ENCODE measurements at regions not wholly inside any gene's neighbourhood (a gene's known extent, or its start where the extent isn't known, plus 50 kb on each side); places are given as distances from the start of the nearest gene placed in this dataset.

GRCh38 chr2:66382091-66382490 lies 52.8 kb upstream of the MEIS1 start:
- WGBS: no CpG with 5 or more reads among the region's 1 CpG
- H3K27ac ChIP-seq (ENCODE audit: low read depth, low read length): no peak overlapping the region
- no peaks in the 10 kb centered on the region for H3K27me3 ChIP-seq (ENCODE audit: insufficient read depth, low read length)
- H3K4me1 ChIP-seq (ENCODE audit: insufficient read depth, low read length): no peaks in the 10 kb centered on the region
- H3K4me3 ChIP-seq (ENCODE audit: low read length): no peak overlapping the region
- H3K9me3 ChIP-seq (ENCODE audit: insufficient read depth, low read depth, low read length): no peaks in the 10 kb centered on the region
- no peaks in the 10 kb centered on the region for H3K36me3 ChIP-seq (ENCODE audit: insufficient read depth, low read length)
- no peak overlapping the region for H3K9ac ChIP-seq (ENCODE audit: low read depth, low read length)

GRCh38 chr2:66379473-66379872 lies 55.5 kb upstream of the MEIS1 start:
- Histone ChIP-seq H3K27me3 (ENCODE audit: insufficient read depth, low read length) (no peaks in the 10 kb centered on the region), H3K4me3 (ENCODE audit: low read length) (no peak overlapping the region), H3K27ac (ENCODE audit: low read depth, low read length) (no peak overlapping the region), H3K9me3 (ENCODE audit: insufficient read depth, low read depth, low read length) (no peaks in the 10 kb centered on the region), H3K36me3 (ENCODE audit: insufficient read depth, low read length) (no peaks in the 10 kb centered on the region), H3K4me1 (ENCODE audit: insufficient read depth, low read length) (peaks cover 6% of the 10 kb centered on the region; the same call in 1 of the 2 replicates), H3K9ac (ENCODE audit: low read depth, low read length) (no peak overlapping the region)

GRCh38 chr2:66377832-66378231 lies 57.1 kb upstream of the MEIS1 start:
- no peaks in the 10 kb centered on the region for H3K27me3 ChIP-seq (ENCODE audit: insufficient read depth, low read length)
- no peak overlapping the region for H3K4me3 ChIP-seq (ENCODE audit: low read length)
- WGBS: 93% methylated on average over 6 of the region's 6 CpGs
- H3K27ac ChIP-seq (ENCODE audit: low read depth, low read length): no peak overlapping the region
- H3K9me3 ChIP-seq (ENCODE audit: insufficient read depth, low read depth, low read length): no peaks in the 10 kb centered on the region
- peaks cover 6% of the 10 kb centered on the region; the same call in 1 of the 2 replicates for H3K4me1 ChIP-seq (ENCODE audit: insufficient read depth, low read length)
- no peaks in the 10 kb centered on the region for H3K36me3 ChIP-seq (ENCODE audit: insufficient read depth, low read length)
- H3K9ac ChIP-seq (ENCODE audit: low read depth, low read length): no peak overlapping the region

- Histone ChIP-seq H3K4me3 (ENCODE audit: low read length) (no peak overlapping the region), H3K9me3 (ENCODE audit: insufficient read depth, low read depth, low read length) (no peaks in the 10 kb centered on the region), H3K27me3 (ENCODE audit: insufficient read depth, low read length) (no peaks in the 10 kb centered on the region), H3K27ac (ENCODE audit: low read depth, low read length) (no peak overlapping the region), H3K36me3 (ENCODE audit: insufficient read depth, low read length) (no peaks in the 10 kb centered on the region), H3K4me1 (ENCODE audit: insufficient read depth, low read length) (peaks cover 12% of the 10 kb centered on the region), H3K9ac (ENCODE audit: low read depth, low read length) (no peak overlapping the region)
- WGBS: 100% methylated on average over 1 of the region's 2 CpGs
Observed at GRCh38 chr2:66370824-66371223, 64.1 kb upstream of the MEIS1 start.

GRCh38 chr2:66366619-66367018 lies 68.3 kb upstream of the MEIS1 start:
- Histone ChIP-seq H3K4me3 (ENCODE audit: low read length) (no peak overlapping the region), H3K4me1 (ENCODE audit: insufficient read depth, low read length) (peaks cover 25% of the 10 kb centered on the region), H3K9ac (ENCODE audit: low read depth, low read length) (no peak overlapping the region), H3K36me3 (ENCODE audit: insufficient read depth, low read length) (no peaks in the 10 kb centered on the region), H3K27ac (ENCODE audit: low read depth, low read length) (no peak overlapping the region), H3K9me3 (ENCODE audit: insufficient read depth, low read depth, low read length) (no peaks in the 10 kb centered on the region), H3K27me3 (ENCODE audit: insufficient read depth, low read length) (no peaks in the 10 kb centered on the region)
- WGBS: 77% methylated on average over 2 of the region's 2 CpGs

GRCh38 chr2:66364495-66365333 lies 70.2 kb upstream of the MEIS1 start:
- Histone ChIP-seq H3K27me3 (ENCODE audit: insufficient read depth, low read length) (no peaks in the 10 kb centered on the region), H3K4me3 (ENCODE audit: low read length) (no peak overlapping the region), H3K9ac (ENCODE audit: low read depth, low read length) (no peak overlapping the region), H3K36me3 (ENCODE audit: insufficient read depth, low read length) (no peaks in the 10 kb centered on the region), H3K4me1 (ENCODE audit: insufficient read depth, low read length) (peaks cover 25% of the 10 kb centered on the region), H3K9me3 (ENCODE audit: insufficient read depth, low read depth, low read length) (no peaks in the 10 kb centered on the region), H3K27ac (ENCODE audit: low read depth, low read length) (no peak overlapping the region)
- WGBS: 92% methylated on average over 6 of the region's 7 CpGs

GRCh38 chr2:66362701-66363100 lies 72.2 kb upstream of the MEIS1 start:
- Histone ChIP-seq H3K27me3 (ENCODE audit: insufficient read depth, low read length) (no peaks in the 10 kb centered on the region), H3K9ac (ENCODE audit: low read depth, low read length) (no peak overlapping the region), H3K36me3 (ENCODE audit: insufficient read depth, low read length) (no peaks in the 10 kb centered on the region), H3K27ac (ENCODE audit: low read depth, low read length) (no peak overlapping the region; the same call in 1 of the 2 replicates), H3K4me3 (ENCODE audit: low read length) (no peak overlapping the region), H3K4me1 (ENCODE audit: insufficient read depth, low read length) (peaks cover 18% of the 10 kb centered on the region), H3K9me3 (ENCODE audit: insufficient read depth, low read depth, low read length) (no peaks in the 10 kb centered on the region)
- WGBS: 56% methylated on average over 6 of the region's 6 CpGs

GRCh38 chr2:66346231-66346664 lies 88.7 kb upstream of the MEIS1 start:
- H3K36me3 ChIP-seq (ENCODE audit: insufficient read depth, low read length): no peaks in the 10 kb centered on the region
- H3K4me3 ChIP-seq (ENCODE audit: low read length): no peak overlapping the region
- no peaks in the 10 kb centered on the region for H3K27me3 ChIP-seq (ENCODE audit: insufficient read depth, low read length)
- no peak overlapping the region for H3K9ac ChIP-seq (ENCODE audit: low read depth, low read length)
- no peaks in the 10 kb centered on the region for H3K4me1 ChIP-seq (ENCODE audit: insufficient read depth, low read length)
- peaks cover 21% of the 10 kb centered on the region for H3K9me3 ChIP-seq (ENCODE audit: insufficient read depth, low read depth, low read length)
- H3K27ac ChIP-seq (ENCODE audit: low read depth, low read length): no peak overlapping the region
- WGBS: 75% methylated on average over 4 of the region's 4 CpGs

- no peak overlapping the region for H3K9ac ChIP-seq (ENCODE audit: low read depth, low read length)
- peaks cover 21% of the 10 kb centered on the region for H3K9me3 ChIP-seq (ENCODE audit: insufficient read depth, low read depth, low read length)
- 100% methylated on average over 1 of the region's 1 CpG for WGBS
- H3K36me3 ChIP-seq (ENCODE audit: insufficient read depth, low read length): no peaks in the 10 kb centered on the region
- no peaks in the 10 kb centered on the region for H3K27me3 ChIP-seq (ENCODE audit: insufficient read depth, low read length)
- no peak overlapping the region for H3K4me3 ChIP-seq (ENCODE audit: low read length)
- H3K27ac ChIP-seq (ENCODE audit: low read depth, low read length): no peak overlapping the region
- H3K4me1 ChIP-seq (ENCODE audit: insufficient read depth, low read length): no peaks in the 10 kb centered on the region
Observed at GRCh38 chr2:66344087-66344663, 90.8 kb upstream of the MEIS1 start.

GRCh38 chr2:66343259-66343658 lies 91.7 kb upstream of the MEIS1 start:
- Histone ChIP-seq H3K9me3 (ENCODE audit: insufficient read depth, low read depth, low read length) (peaks cover 21% of the 10 kb centered on the region), H3K4me3 (ENCODE audit: low read length) (no peak overlapping the region), H3K9ac (ENCODE audit: low read depth, low read length) (no peak overlapping the region), H3K27me3 (ENCODE audit: insufficient read depth, low read length) (no peaks in the 10 kb centered on the region), H3K4me1 (ENCODE audit: insufficient read depth, low read length) (no peaks in the 10 kb centered on the region), H3K36me3 (ENCODE audit: insufficient read depth, low read length) (no peaks in the 10 kb centered on the region), H3K27ac (ENCODE audit: low read depth, low read length) (no peak overlapping the region)
- 82% methylated on average over 1 of the region's 1 CpG for WGBS

- H3K36me3 ChIP-seq (ENCODE audit: insufficient read depth, low read length): no peaks in the 10 kb centered on the region
- WGBS: 88% methylated on average over 5 of the region's 5 CpGs
- H3K9ac ChIP-seq (ENCODE audit: low read depth, low read length): no peak overlapping the region
- no peaks in the 10 kb centered on the region for H3K4me1 ChIP-seq (ENCODE audit: insufficient read depth, low read length)
- no peaks in the 10 kb centered on the region for H3K27me3 ChIP-seq (ENCODE audit: insufficient read depth, low read length)
- no peak overlapping the region for H3K4me3 ChIP-seq (ENCODE audit: low read length)
- no peak overlapping the region for H3K27ac ChIP-seq (ENCODE audit: low read depth, low read length)
- peaks cover 21% of the 10 kb centered on the region for H3K9me3 ChIP-seq (ENCODE audit: insufficient read depth, low read depth, low read length)
Observed at GRCh38 chr2:66340521-66340920, 94.4 kb upstream of the MEIS1 start.

All from HUES64 (cell line).